GM12865 (cell line): ENCODE measurements at regions not wholly inside any gene's neighbourhood (a gene's known extent, or its start where the extent isn't known, plus 50 kb on each side); places are given as distances from the start of the nearest gene placed in this dataset.
"Not testable (repeated sequence)": the region's sequence is repeated elsewhere in the genome, so short reads cannot be mapped to it uniquely, and the experiment has no call there.

Experiments used
- DNase-seq: peaks from one replicate; pipeline ENCODE4 v3.0.0; 2010; ENCODE audit warnings: low read depth
- H3K4me3 ChIP-seq: 2 replicates; pipeline ENCODE4 v1.5.1; 2011; ENCODE audit warnings: mild to moderate bottlenecking, low read depth, low read length, control low read depth
- CTCF ChIP-seq: IDR thresholded peaks from 2 replicates; pipeline ENCODE4 v1.5.1; 2011; ENCODE audit warnings: low read length, control low read depth, low read depth, inconsistent platforms; ENCODE audit not compliant: insufficient read depth; ENCODE audit errors: missing control alignments

- no peak for TF ChIP-seq CTCF
- no peak for DNase-seq
- H3K4me3 ChIP-seq, result no peak overlapping the region
Measured at GRCh38 chr4:124936427-124936826, 223.9 kb upstream of the ANKRD50 start.

- no peak for TF ChIP-seq CTCF
- no peak for DNase-seq
- H3K4me3 ChIP-seq, result no peak overlapping the region
Measured at GRCh38 chr4:124934916-124935315, 222.4 kb upstream of the ANKRD50 start.

GRCh38 chr4:124933521-124933920, 221.0 kb upstream of the ANKRD50 start:
- DNase-seq, result no peak
- no peak overlapping the region for H3K4me3 ChIP-seq
- TF ChIP-seq CTCF, result no peak

- DNase-seq, result no peak
- no peak overlapping the region for H3K4me3 ChIP-seq
- TF ChIP-seq CTCF, result no peak
Measured at GRCh38 chr4:124932447-124932846, 219.9 kb upstream of the ANKRD50 start.

GRCh38 chr4:124931050-124931449, 218.5 kb upstream of the ANKRD50 start:
- TF ChIP-seq CTCF, result no peak
- no peak for DNase-seq
- H3K4me3 ChIP-seq, result no peak overlapping the region

GRCh38 chr4:124922748-124923147, 210.2 kb upstream of the ANKRD50 start:
- DNase-seq, H3K4me3 ChIP-seq: not testable (repeated sequence)

GRCh38 chr4:124918559-124919122, 206.1 kb upstream of the ANKRD50 start:
- no peak overlapping the region for H3K4me3 ChIP-seq
- DNase-seq, result no peak
- TF ChIP-seq CTCF, result no peak

- no peak for DNase-seq
- no peak for TF ChIP-seq CTCF
- no peak overlapping the region for H3K4me3 ChIP-seq
Measured at GRCh38 chr4:124915073-124915472, 202.5 kb upstream of the ANKRD50 start.
